H1 (cell line): ENCODE measurements at regions not wholly inside any gene's neighbourhood (a gene's known extent, or its start where the extent isn't known, plus 50 kb on each side); places are given as distances from the start of the nearest gene placed in this dataset.

Source experiments
- CTCF ChIA-PET: fragments of 300-600 bp; sonication (Branson Sonifier 250); formaldehyde crosslinking; loops from one replicate; lab custom pipeline; 2021; ENCODE audit not compliant: partially characterized antibody; lab: Charles Lee
- POLR2A ChIA-PET: fragments of 300-600 bp; sonication (Branson Sonifier 250); formaldehyde crosslinking; loops from one replicate; lab custom pipeline; 2021; ENCODE audit warnings: inconsistent platforms; ENCODE audit not compliant: partially characterized antibody; lab: Charles Lee
- DNase-seq, 2 experiments: peaks; one replicate each; pipeline versions ENCODE4 v3.0.0 to v3.0.0-alpha.2; 2010 to 2022; ENCODE audit warnings: low spot score in 2 of 2, low read depth in 1 of 2, mixed read lengths in 1 of 2
- FAIRE-seq: peaks from 2 replicates; lab custom pipeline; 2011; peaks lifted over from hg19 to GRCh38; lab: Jason Lieb, UNC
- H2AFZ ChIP-seq: 2 replicates; pipeline ENCODE4 v1.8.1; 2012; ENCODE audit warnings: low read length, inconsistent platforms
- H2AK5ac ChIP-seq: 2 replicates; pipeline ENCODE4 v1.6.1; 2013; ENCODE audit warnings: low read depth, low read length
- H2BK120ac ChIP-seq: replicated peaks from 2 replicates; pipeline ENCODE3; 2013; ENCODE audit warnings: low read depth, low read length, inconsistent platforms
- H2BK12ac ChIP-seq: 2 replicates; pipeline ENCODE4 v1.6.1; 2013; ENCODE audit warnings: low read depth, low read length
- H2BK15ac ChIP-seq: 2 replicates; pipeline ENCODE4 v1.6.1; 2013; ENCODE audit warnings: low read length
- H2BK20ac ChIP-seq: 2 replicates; pipeline ENCODE4 v1.6.1; 2013; ENCODE audit warnings: low read length
- H2BK5ac ChIP-seq: 2 replicates; pipeline ENCODE4 v1.6.1; 2013; ENCODE audit warnings: low read depth, low read length
- H3K14ac ChIP-seq: 2 replicates; pipeline ENCODE4 v1.6.1; 2013; ENCODE audit warnings: inconsistent platforms; ENCODE audit not compliant: insufficient read length
- H3K18ac ChIP-seq: 2 replicates; pipeline ENCODE4 v1.6.1; 2013; ENCODE audit warnings: low read length; ENCODE audit errors: extremely low read depth
- H3K23ac ChIP-seq: 2 replicates; pipeline ENCODE4 v1.6.1; 2013; ENCODE audit warnings: inconsistent platforms; ENCODE audit not compliant: insufficient read length
- H3K23me2 ChIP-seq: 2 replicates; pipeline ENCODE4 v1.6.1; 2013; ENCODE audit warnings: low read depth, low read length
- H3K27ac ChIP-seq: 2 replicates; pipeline ENCODE4 v1.6.1; 2011; ENCODE audit warnings: low read depth, low read length, inconsistent platforms
- H3K27me3 ChIP-seq, 4 experiments: replicated peaks in 1 of 4; 1 replicate in 1 of 4; 2 replicates in 3 of 4; pipeline versions ENCODE4 v1.6.1 to v1.8.1; 2011 to 2013; ENCODE audit warnings: low read length in 3 of 4, mild to moderate bottlenecking in 3 of 4, inconsistent platforms in 2 of 4, mixed read lengths in 2 of 4, moderate library complexity in 1 of 4; ENCODE audit not compliant: control insufficient read depth in 3 of 4, insufficient read depth in 3 of 4; ENCODE audit errors: extremely low read depth in 1 of 4
- H3K36me3 ChIP-seq, 4 experiments: 2 replicates each; pipeline versions ENCODE4 v1.6.1 to v1.8.1; 2011 to 2013; ENCODE audit warnings: mild to moderate bottlenecking in 4 of 4, low read length in 3 of 4, moderate library complexity in 2 of 4, control low read depth in 1 of 4, inconsistent platforms in 1 of 4; ENCODE audit not compliant: insufficient read depth in 4 of 4, control insufficient read depth in 2 of 4
- H3K4ac ChIP-seq: replicated peaks from 2 replicates; pipeline ENCODE3; 2013; ENCODE audit warnings: low read length, low read depth, mixed read lengths, inconsistent platforms; ENCODE audit not compliant: insufficient read length
- H3K4me1 ChIP-seq, 4 experiments: replicated peaks in 1 of 4; 1 replicate in 1 of 4; 2 replicates in 3 of 4; pipeline versions ENCODE4 v1.6.1 to v1.8.1; 2011 to 2013; ENCODE audit warnings: low read length in 3 of 4, inconsistent platforms in 2 of 4, mixed read lengths in 1 of 4; ENCODE audit not compliant: insufficient read depth in 4 of 4, control insufficient read depth in 3 of 4
- H3K4me2 ChIP-seq, 2 experiments: 2 replicates each; pipeline versions ENCODE4 v1.6.1 to v1.8.1; 2011 to 2013; ENCODE audit warnings: low read depth in 2 of 2, low read length in 2 of 2, control low read depth in 1 of 2, inconsistent platforms in 1 of 2, mild to moderate bottlenecking in 1 of 2; ENCODE audit not compliant: insufficient read depth in 1 of 2
- H3K4me3 ChIP-seq, 4 experiments: fragments of 200-600, 300-600 bp in 1 of 4; sonication (generic), shearing (Covaris generic), sonication (Bioruptor Twin) in 1 of 4; 2 replicates each; pipeline versions ENCODE4 v1.5.1 to v1.8.1; 2011 to 2016; ENCODE audit warnings: low read length in 4 of 4, low read depth in 3 of 4, control low read depth in 2 of 4, inconsistent platforms in 2 of 4, mild to moderate bottlenecking in 2 of 4, mixed read lengths in 1 of 4, moderate library complexity in 1 of 4; ENCODE audit not compliant: insufficient read depth in 2 of 4; ENCODE audit errors: extremely low read depth in 1 of 4
- H3K56ac ChIP-seq: replicated peaks from 2 replicates; pipeline ENCODE3; 2013; ENCODE audit warnings: low read depth, mild to moderate bottlenecking, mixed read lengths, low read length, inconsistent platforms; ENCODE audit not compliant: insufficient read length
- H3K79me1 ChIP-seq: 2 replicates; pipeline ENCODE4 v1.6.1; 2013; ENCODE audit warnings: low read depth, low read length, control low read depth
- H3K79me2 ChIP-seq, 2 experiments: 2 replicates each; pipeline versions ENCODE4 v1.6.1 to v1.8.1; 2012 to 2013; ENCODE audit warnings: low read length in 2 of 2, mild to moderate bottlenecking in 2 of 2, inconsistent platforms in 1 of 2; ENCODE audit not compliant: insufficient read depth in 2 of 2, control insufficient read depth in 1 of 2
- H3K9ac ChIP-seq, 4 experiments: replicated peaks in 1 of 4; 1 replicate in 1 of 4; 2 replicates in 3 of 4; pipeline versions ENCODE4 v1.6.1 to v1.8.1; 2011 to 2013; ENCODE audit warnings: low read depth in 3 of 4, low read length in 3 of 4, control low read depth in 2 of 4, mild to moderate bottlenecking in 2 of 4, moderate library complexity in 2 of 4, inconsistent platforms in 1 of 4; ENCODE audit errors: extremely low read depth in 1 of 4
- H3K9me3 ChIP-seq, 2 experiments: 2 replicates each; pipeline versions ENCODE4 v1.6.1 to v1.8.1; 2012 to 2013; ENCODE audit warnings: mild to moderate bottlenecking in 2 of 2, moderate library complexity in 2 of 2, control low read depth in 1 of 2, inconsistent platforms in 1 of 2, low read depth in 1 of 2, low read length in 1 of 2, mixed read lengths in 1 of 2; ENCODE audit not compliant: insufficient read depth in 2 of 2
- H4K20me1 ChIP-seq, 2 experiments: replicated peaks in 1 of 2; 2 replicates each; pipeline versions ENCODE3 to v1.8.1; 2011 to 2013; ENCODE audit warnings: inconsistent platforms in 2 of 2, low read length in 2 of 2, mild to moderate bottlenecking in 1 of 2; ENCODE audit not compliant: insufficient read depth in 2 of 2, control insufficient read depth in 1 of 2
- H4K5ac ChIP-seq: 2 replicates; pipeline ENCODE4 v1.6.1; 2013; ENCODE audit warnings: low read length, low read depth, mixed read lengths, inconsistent platforms; ENCODE audit not compliant: insufficient read length
- H4K8ac ChIP-seq: 2 replicates; pipeline ENCODE4 v1.8.0; 2013; ENCODE audit warnings: mild to moderate bottlenecking, moderate library complexity, low read length, inconsistent platforms; ENCODE audit not compliant: insufficient read depth; ENCODE audit errors: extremely low read depth
- H4K91ac ChIP-seq: replicated peaks from 2 replicates; pipeline ENCODE3; 2013; ENCODE audit warnings: low read length, mixed read lengths, inconsistent platforms; ENCODE audit not compliant: insufficient read length
- ASH2L ChIP-seq: fragments of 200-600, 300-600 bp; sonication (generic); IDR thresholded peaks from one replicate; pipeline ENCODE4 v1.7.1; 2017; ENCODE audit warnings: low read length
- SIX5 ChIP-seq: IDR thresholded peaks from 2 replicates; pipeline ENCODE4 v1.6.1; 2011; ENCODE audit warnings: mild to moderate bottlenecking, low read depth, low read length
- SP2 ChIP-seq: IDR thresholded peaks from 2 replicates; pipeline ENCODE4 v1.6.1; 2012; ENCODE audit warnings: mild to moderate bottlenecking, low read length, inconsistent platforms
- TAF7 ChIP-seq: optimal IDR thresholded peaks from 2 replicates; pipeline ENCODE3; 2011; ENCODE audit warnings: low read depth, mild to moderate bottlenecking, inconsistent platforms, low read length, moderate library complexity, borderline replicate concordance
- TBP ChIP-seq: IDR thresholded peaks from 2 replicates; pipeline ENCODE4 v1.6.1; 2011; ENCODE audit warnings: low read depth, low read length, improper control_type of control experiment
- WGBS, 2 experiments: shearing (Covaris generic) in 1 of 2; methylation state at CpG; one replicate each; pipeline versions ENCODE4 v1.1.6 to v1.1.7; 2013 to 2015; ENCODE audit warnings: low lambda C conversion rate in 2 of 2, mixed read lengths in 2 of 2, inconsistent platforms in 1 of 2, low coverage in 1 of 2, missing lambda C conversion rate in 1 of 2; ENCODE audit not compliant: insufficient replicate concordance in 2 of 2, insufficient coverage in 1 of 2, insufficient read length in 1 of 2; ENCODE audit errors: extremely low coverage in 1 of 2, missing lambda C conversion rate in 1 of 2; 5-methylcytosine and 5-hydroxymethylcytosine counted together

- Histone ChIP-seq H3K18ac (no peak overlapping the region), H3K4me2 (no peak overlapping the region), H3K27ac (no peak overlapping the region), H2BK15ac (no peak overlapping the region), H2BK12ac (no peak overlapping the region), H3K79me1 (no peaks in the 10 kb centered on the region; the same call in 1 of the 2 replicates), H2BK120ac (no peak overlapping the region), H2BK20ac (no peak overlapping the region), H3K4ac (no peak overlapping the region), H3K14ac (no peak overlapping the region), H3K27me3 (no peaks in the 10 kb centered on the region), H3K56ac (no peak overlapping the region), H4K5ac (no peak overlapping the region), H2BK5ac (no peak overlapping the region), H3K4me1 (peaks cover 0 to 2% (median 0%) of the 10 kb centered on the region in 4 experiments; a peak in 1 of 7 replicates), H3K79me2 (peaks cover 0 to 94% of the 10 kb centered on the region in 2 experiments; a peak in 3 of 4 replicates), H3K23ac (no peak overlapping the region), H2AK5ac (no peak overlapping the region), H4K8ac (no peak overlapping the region), H3K36me3 (peaks cover 0 to 10% (median 0%) of the 10 kb centered on the region in 4 experiments; a peak in 1 of 8 replicates), H3K4me3 (no peak overlapping the region), H3K9ac (no peak overlapping the region), H4K91ac (no peak overlapping the region), H3K23me2 (no peaks in the 10 kb centered on the region), H2AFZ (no peak overlapping the region), H3K9me3 (no peaks in the 10 kb centered on the region), H4K20me1 (peaks cover 7 to 9% of the 10 kb centered on the region in 2 experiments)
- ChIA-PET POLR2A (interaction anchor here (1.0 kb wide), 1 partner anchor 190 kb away, joined by 3 read pairs; no protein-coding TSS in a partner anchor), CTCF (no interaction called here)
- 68% methylated on average over 4 of the region's 6 CpGs; no CpG with 5 or more reads in 1 of the 2 experiments for WGBS, 2 experiments
- DNase-seq (no peak), FAIRE-seq (no peak)
- TF ChIP-seq ASH2L (no peak), SP2 (no peak), TAF7 (no peak), SIX5 (no peak), TBP (no peak)
These were observed 570.4 kb upstream of the DIPK2B start for GRCh38 chrX:45771114-45771513.
